K562 (cell line): ENCODE measurements at regions not wholly inside any gene's neighbourhood (a gene's known extent, or its start where the extent isn't known, plus 50 kb on each side); places are given as distances from the start of the nearest gene placed in this dataset.
A peak's percentile ranks its signal among the peaks of the same experiment; 100 is the strongest.

Experiments used
- ATAC-seq: fragments of 200-7000 bp; cut with Tn5 transposase; 3 replicates; pipeline ENCODE4 v1.9.1; 2020; ENCODE audit warnings: moderate library complexity
- BruUV-seq: library from RNA; stranded (reverse); fragments of 400-500 nt; replicated peaks from 2 replicates; lab custom pipeline; 2021; lab: Mats Ljungman, UMichigan
- CTCF ChIA-PET: fragments of 300-600 bp; formaldehyde crosslinking; extraction: SDS; loops from one replicate; lab custom pipeline; 2021; ENCODE audit warnings: low intra/inter-chr PET ratio; lab: Yijun Ruan, JAX
- POLR2A ChIA-PET: fragments of 300-600, 350-650 bp; sonication (Branson Sonifier 250); formaldehyde crosslinking; extraction: SDS; loops from one replicate; lab custom pipeline; 2021; ENCODE audit warnings: antibody characterized with exemption, inconsistent platforms; lab: Yijun Ruan, JAX
- DNase-seq, 4 experiments: peaks; one replicate each; pipeline versions ENCODE4 v3.0.0 to v3.0.0-alpha.2; 2011 to 2018; ENCODE audit warnings: low spot score in 3 of 4, mixed read lengths in 3 of 4; ENCODE audit errors: extremely low read depth in 1 of 4
- FAIRE-seq: peaks from 2 replicates; lab custom pipeline; 2011; peaks lifted over from hg19 to GRCh38; lab: Jason Lieb, UNC
- H2AFZ ChIP-seq: 2 replicates; pipeline ENCODE4 v1.6.0; 2011; ENCODE audit warnings: low read depth, low read length, control low read depth, inconsistent platforms
- H3K27ac ChIP-seq: fragments of 200-600 bp; 3 replicates; pipeline ENCODE4 v1.8.0; 2011; ENCODE audit warnings: low read depth, mild to moderate bottlenecking, control low read depth, inconsistent platforms, low read length, moderate library complexity, mixed read lengths; ENCODE audit errors: extremely low read depth
- H3K27me3 ChIP-seq, 2 experiments: fragments of 300-600 bp in 1 of 2; 2 replicates in 1 of 2; 3 replicates in 1 of 2; pipeline versions ENCODE4 v1.6.0 to v1.8.0; 2011; ENCODE audit warnings: inconsistent platforms in 2 of 2, low read length in 2 of 2, mild to moderate bottlenecking in 1 of 2, mixed read lengths in 1 of 2, moderate library complexity in 1 of 2; ENCODE audit not compliant: control insufficient read depth in 2 of 2, insufficient read depth in 2 of 2
- H3K36me3 ChIP-seq: fragments of 300-600 bp; 3 replicates; pipeline ENCODE4 v1.8.0; 2011; ENCODE audit warnings: mild to moderate bottlenecking, low read length, inconsistent platforms; ENCODE audit not compliant: control insufficient read depth, insufficient read depth
- H3K4me1 ChIP-seq, 2 experiments: fragments of 200-600 bp in 1 of 2; replicated peaks in 1 of 2; 2 replicates in 1 of 2; 3 replicates in 1 of 2; pipeline versions ENCODE4 v1.5.1 to v1.8.0; 2011; ENCODE audit warnings: inconsistent platforms in 2 of 2, low read length in 2 of 2, mild to moderate bottlenecking in 1 of 2, mixed read lengths in 1 of 2, moderate library complexity in 1 of 2; ENCODE audit not compliant: control insufficient read depth in 2 of 2, insufficient read depth in 2 of 2
- H3K4me2 ChIP-seq: 2 replicates; pipeline ENCODE4 v1.6.1; 2011; ENCODE audit warnings: low read length, control low read depth, inconsistent platforms, mixed read lengths; ENCODE audit not compliant: insufficient read depth
- H3K4me3 ChIP-seq: fragments of 200-600 bp; sonication (generic), shearing (Covaris generic); 2 replicates; pipeline ENCODE4 v1.5.1; 2016; ENCODE audit warnings: control low read depth, inconsistent platforms
- H3K79me2 ChIP-seq: fragments of 200-600 bp; 3 replicates; pipeline ENCODE4 v1.8.0; 2011; ENCODE audit warnings: low read length, inconsistent platforms; ENCODE audit not compliant: control insufficient read depth, insufficient read depth
- H3K9ac ChIP-seq, 2 experiments: 2 replicates each; pipeline versions ENCODE4 v1.6.0 to v1.6.1; 2011; ENCODE audit warnings: low read depth in 2 of 2, low read length in 2 of 2, control low read depth in 1 of 2, inconsistent platforms in 1 of 2, mild to moderate bottlenecking in 1 of 2, mixed read lengths in 1 of 2; ENCODE audit not compliant: insufficient read depth in 1 of 2
- H3K9me1 ChIP-seq: one replicate; pipeline ENCODE4 v1.6.0; 2011; ENCODE audit warnings: inconsistent platforms, mild to moderate bottlenecking, low read length, moderate library complexity; ENCODE audit not compliant: control insufficient read depth, insufficient read depth
- H3K9me3 ChIP-seq: replicated peaks from 2 replicates; pipeline ENCODE4 v1.5.1; 2011; ENCODE audit warnings: low read depth, low read length, inconsistent platforms; ENCODE audit not compliant: control insufficient read depth, insufficient read depth
- H4K20me1 ChIP-seq: replicated peaks from 2 replicates; pipeline ENCODE4 v1.6.1; 2011; ENCODE audit warnings: low read length, inconsistent platforms, mixed read lengths; ENCODE audit not compliant: control insufficient read depth, insufficient read depth
- CTCF ChIP-seq, 3 experiments: IDR thresholded peaks in 2 of 3; conservative IDR thresholded peaks in 1 of 3; 2 replicates each; pipeline ENCODE4 v1.5.1; 2011 to 2012; ENCODE audit warnings: low read length in 3 of 3, mild to moderate bottlenecking in 3 of 3, control low read depth in 2 of 3, improper control_type of control experiment in 1 of 3, inconsistent platforms in 1 of 3, low read depth in 1 of 3, mixed read lengths in 1 of 3, moderate library complexity in 1 of 3; ENCODE audit not compliant: insufficient read depth in 2 of 3
- RAD21 ChIP-seq, 2 experiments: fragments of 250-450 bp in 1 of 2; fragments of 450-650 bp in 1 of 2; sonication (Bioruptor Pico) in 1 of 2; formaldehyde crosslinking in 1 of 2; IDR thresholded peaks in 1 of 2; conservative IDR thresholded peaks in 1 of 2; 2 replicates each; pipeline versions ENCODE4 v1.4.0 to v1.8.0; 2020 to 2022; ENCODE audit warnings: mild to moderate bottlenecking in 2 of 2, moderate library complexity in 1 of 2
- RBBP5 ChIP-seq: fragments of 200-600 bp; sonication (generic); IDR thresholded peaks from 2 replicates; pipeline ENCODE4 v1.6.1; 2012; ENCODE audit warnings: borderline replicate concordance, mild to moderate bottlenecking, low read length, control low read depth, inconsistent platforms; ENCODE audit not compliant: insufficient read depth, poor library complexity, severe bottlenecking
- REST ChIP-seq, 2 experiments: fragments of 450-650 bp; formaldehyde crosslinking in 1 of 2; IDR thresholded peaks; 2 replicates each; pipeline versions ENCODE4 v1.4.0 to v1.6.1; 2014 to 2020; ENCODE audit warnings: mild to moderate bottlenecking in 2 of 2, borderline replicate concordance in 1 of 2, low read depth in 1 of 2
- WGBS: fragments of 100-300 bp; shearing (Covaris generic); methylation state at CpG from one replicate; pipeline ENCODE4 v1.1.6; 2016; ENCODE audit warnings: low coverage, mixed read lengths; ENCODE audit not compliant: insufficient coverage; ENCODE audit errors: missing lambda C conversion rate; 5-methylcytosine and 5-hydroxymethylcytosine counted together
- in situ Hi-C: fragments of 300-500 bp; cut with MboI; formaldehyde crosslinking; loops from 4 replicates; pipeline ENCODE4 v1.15.0; 2018; ENCODE audit warnings: inconsistent platforms, mixed read lengths
- intact Hi-C: fragments of 100-400 bp; cut with micrococcal nuclease; formaldehyde crosslinking; loops from 2 replicates; pipeline ENCODE4 v1.14.2; 2022

GRCh38 chr2:33673937-33674336 lies 74.8 kb upstream of the FAM98A start:
- H4K20me1 ChIP-seq = no peaks in the 10 kb centered on the region
- no peak overlapping the region for H2AFZ ChIP-seq
- no peaks in the 10 kb centered on the region for H3K79me2 ChIP-seq
- intact Hi-C loops = no loop called here
- TF ChIP-seq RAD21 (CRISPR knock-in tag; conservative IDR thresholded peaks at IDR 0.05 in 1 of 2, IDR thresholded peaks at IDR 0.05 in 1 of 2) = peak; percentile 41 to 68
- TF ChIP-seq RBBP5 = no peak
- peak; percentile 18; the same call in 1 of the 2 replicates for TF ChIP-seq REST (IDR thresholded peaks at IDR 0.05; ENCODE audit: borderline replicate concordance)
- no peak for TF ChIP-seq REST (CRISPR knock-in tag; IDR thresholded peaks at IDR 0.05; ENCODE audit: low read depth)
- peak in 1 of 3 experiments; percentile 31; a peak in 2 of 6 replicates for TF ChIP-seq CTCF (IDR thresholded peaks at IDR 0.05 in 2 of 3, conservative IDR thresholded peaks at IDR 0.05 in 1 of 3; ENCODE audit: insufficient read depth in 2 of 3, low read depth in 1 of 3, low read length in 3 of 3)
- in situ Hi-C loops = no loop called here
- WGBS = 0% methylated on average over 2 of the region's 2 CpGs
- DNase-seq (no peak), ATAC-seq (no peak), FAIRE-seq (no peak)
- CTCF ChIA-PET = no interaction called here
- H3K9ac ChIP-seq = no peak overlapping the region
- H3K9me3 ChIP-seq = no peaks in the 10 kb centered on the region
- no peaks in the 10 kb centered on the region for H3K36me3 ChIP-seq
- H3K9me1 ChIP-seq = no peaks in the 10 kb centered on the region
- BruUV-seq = no TSS peak
- H3K27ac ChIP-seq = no peak overlapping the region
- no peak overlapping the region for H3K4me3 ChIP-seq
- POLR2A ChIA-PET = no interaction called here
- H3K4me2 ChIP-seq = no peak overlapping the region
- H3K27me3 ChIP-seq = no peaks in the 10 kb centered on the region
- H3K4me1 ChIP-seq = no peaks in the 10 kb centered on the region
